ENCODE measurements at regions not wholly inside any gene's neighbourhood (a gene's known extent, or its start where the extent isn't known, plus 50 kb on each side); places are given as distances from the start of the nearest gene placed in this dataset.

- 33 to 50% (median 41%) methylated on average over 1 of the region's 1 CpG for WGBS, 5 donors
- no peak for DNase-seq
- Histone ChIP-seq H3K9me3 (no peaks in the 10 kb centered on the region), H3K4me1 (no peaks in the 10 kb centered on the region), H3K27me3 (replicated peaks in 1 of 7) (no peaks in the 10 kb centered on the region), H3K27ac (no peak overlapping the region), H3K4me3 (no peak overlapping the region), H3K36me3 (no peaks in the 10 kb centered on the region)
- TF ChIP-seq POLR2AphosphoS5 (IDR thresholded peaks at IDR 0.05) (no peak), POLR2A (IDR thresholded peaks at IDR 0.05) (no peak), CTCF (IDR thresholded peaks at IDR 0.05 in 8 of 11, conservative IDR thresholded peaks at IDR 0.05 in 3 of 11) (no peak)
- intact Hi-C loops (cut with DNase I; ENCODE audit: low total_unique reads) = no loop called here
Measured at GRCh38 chr14:44833376-44834060, 128.2 kb downstream of the KLHL28 start.

GRCh38 chr14:44830371-44830770, 131.4 kb downstream of the KLHL28 start:
- Histone ChIP-seq H3K36me3 (no peaks in the 10 kb centered on the region), H3K4me3 (no peak overlapping the region), H3K4me1 (no peaks in the 10 kb centered on the region), H3K27ac (no peak overlapping the region), H3K9me3 (peaks cover 0 to 4% (median 0%) of the 10 kb centered on the region in 8 donors), H3K27me3 (replicated peaks in 1 of 7) (no peaks in the 10 kb centered on the region)
- no peak for DNase-seq
- intact Hi-C loops (cut with DNase I; ENCODE audit: low total_unique reads) = no loop called here
- TF ChIP-seq POLR2AphosphoS5 (IDR thresholded peaks at IDR 0.05) (no peak), CTCF (IDR thresholded peaks at IDR 0.05 in 8 of 11, conservative IDR thresholded peaks at IDR 0.05 in 3 of 11) (no peak), POLR2A (IDR thresholded peaks at IDR 0.05) (no peak)
- WGBS, 5 donors = 59 to 79% (median 72%) methylated on average over 1 of the region's 1 CpG

- TF ChIP-seq POLR2A (IDR thresholded peaks at IDR 0.05) = no peak
- TF ChIP-seq CTCF (IDR thresholded peaks at IDR 0.05 in 8 of 11, conservative IDR thresholded peaks at IDR 0.05 in 3 of 11) = no peak
- no peak for TF ChIP-seq POLR2AphosphoS5 (IDR thresholded peaks at IDR 0.05)
- no peaks in the 10 kb centered on the region for H3K36me3 ChIP-seq
- intact Hi-C loops (cut with DNase I; ENCODE audit: low total_unique reads) = no loop called here
- H3K9me3 ChIP-seq = peaks cover 0 to 4% (median 0%) of the 10 kb centered on the region in 8 donors
- H3K27me3 ChIP-seq (replicated peaks in 1 of 7) = no peaks in the 10 kb centered on the region
- 75 to 92% (median 84%) methylated on average over 1 of the region's 1 CpG for WGBS, 5 donors
- H3K4me3 ChIP-seq = no peak overlapping the region
- no peak overlapping the region for H3K27ac ChIP-seq
- no peaks in the 10 kb centered on the region for H3K4me1 ChIP-seq
- DNase-seq = no peak
Measured at GRCh38 chr14:44829021-44829420, 132.7 kb downstream of the KLHL28 start.

- H3K9me3 ChIP-seq = peaks cover 0 to 4% (median 0%) of the 10 kb centered on the region in 8 donors
- H3K36me3 ChIP-seq = no peaks in the 10 kb centered on the region
- no peak overlapping the region for H3K27ac ChIP-seq
- WGBS, 5 donors = 70 to 83% (median 72%) methylated on average over 1 of the region's 1 CpG
- intact Hi-C loops (cut with DNase I; ENCODE audit: low total_unique reads) = no loop called here
- no peak for TF ChIP-seq POLR2A (IDR thresholded peaks at IDR 0.05)
- no peak for TF ChIP-seq POLR2AphosphoS5 (IDR thresholded peaks at IDR 0.05)
- TF ChIP-seq CTCF (IDR thresholded peaks at IDR 0.05 in 8 of 11, conservative IDR thresholded peaks at IDR 0.05 in 3 of 11) = no peak
- DNase-seq = no peak
- H3K27me3 ChIP-seq (replicated peaks in 1 of 7) = no peaks in the 10 kb centered on the region
- H3K4me1 ChIP-seq = no peaks in the 10 kb centered on the region
- H3K4me3 ChIP-seq = no peak overlapping the region
Measured at GRCh38 chr14:44828023-44828422, 133.7 kb downstream of the KLHL28 start.
